IMR-90 (cell line): ENCODE measurements at regions not wholly inside any gene's neighbourhood (a gene's known extent, or its start where the extent isn't known, plus 50 kb on each side); places are given as distances from the start of the nearest gene placed in this dataset.

Experiments
- BHLHE40 ChIP-seq: fragments of 150-350 bp; IDR thresholded peaks from 2 replicates; pipeline ENCODE4 v1.6.1; 2016; ENCODE audit warnings: mild to moderate bottlenecking, low read depth, low read length
- CEBPB ChIP-seq: IDR thresholded peaks from 2 replicates; pipeline ENCODE4 v1.6.1; 2012; ENCODE audit warnings: low read depth, low read length, improper control_type of control experiment
- MAFK ChIP-seq: IDR thresholded peaks from 2 replicates; pipeline ENCODE4 v1.6.1; 2012; ENCODE audit warnings: low read depth, low read length, improper control_type of control experiment
- MAZ ChIP-seq: IDR thresholded peaks from 2 replicates; pipeline ENCODE4 v1.6.1; 2012; ENCODE audit warnings: low read depth, mild to moderate bottlenecking, low read length, improper control_type of control experiment, moderate library complexity, borderline replicate concordance
- MXI1 ChIP-seq: IDR thresholded peaks from 2 replicates; pipeline ENCODE4 v1.6.1; 2012; ENCODE audit warnings: low read depth, mild to moderate bottlenecking, low read length, moderate library complexity, borderline replicate concordance
- NFE2L2 ChIP-seq: fragments of 150-350 bp; IDR thresholded peaks from 2 replicates; pipeline ENCODE4 v1.6.1; 2016; ENCODE audit warnings: low read depth, mild to moderate bottlenecking, low read length
- POLR2A ChIP-seq: IDR thresholded peaks from 2 replicates; pipeline ENCODE4 v1.6.1; 2012; ENCODE audit warnings: mild to moderate bottlenecking, low read depth, low read length
- RAD21 ChIP-seq: IDR thresholded peaks from 2 replicates; pipeline ENCODE4 v1.6.1; 2012; ENCODE audit warnings: low read length, improper control_type of control experiment
- RCOR1 ChIP-seq: IDR thresholded peaks from 2 replicates; pipeline ENCODE4 v1.6.1; 2012; ENCODE audit warnings: mild to moderate bottlenecking, low read length, improper control_type of control experiment; ENCODE audit not compliant: insufficient replicate concordance
- RFX5 ChIP-seq: IDR thresholded peaks from 2 replicates; pipeline ENCODE4 v1.8.0; 2012; ENCODE audit warnings: low read depth, mild to moderate bottlenecking, low read length, moderate library complexity
- SMC3 ChIP-seq: fragments of 150-350 bp; IDR thresholded peaks from 2 replicates; pipeline ENCODE4 v1.6.1; 2016; ENCODE audit warnings: low read depth, mild to moderate bottlenecking, antibody characterized with exemption, low read length, moderate library complexity
- TF ChIP-seq, protein P1 (sequence below): conservative IDR thresholded peaks from 2 replicates; pipeline ENCODE4 v1.5.1; 2012; ENCODE audit warnings: mild to moderate bottlenecking, low read depth, low read length, improper control_type of control experiment
- TF ChIP-seq, protein P2 (sequence below): fragments of 150-350 bp; IDR thresholded peaks from 2 replicates; pipeline ENCODE4 v1.6.1; 2016; ENCODE audit warnings: low read depth, mild to moderate bottlenecking, low read length, moderate library complexity, borderline replicate concordance

DNA sequence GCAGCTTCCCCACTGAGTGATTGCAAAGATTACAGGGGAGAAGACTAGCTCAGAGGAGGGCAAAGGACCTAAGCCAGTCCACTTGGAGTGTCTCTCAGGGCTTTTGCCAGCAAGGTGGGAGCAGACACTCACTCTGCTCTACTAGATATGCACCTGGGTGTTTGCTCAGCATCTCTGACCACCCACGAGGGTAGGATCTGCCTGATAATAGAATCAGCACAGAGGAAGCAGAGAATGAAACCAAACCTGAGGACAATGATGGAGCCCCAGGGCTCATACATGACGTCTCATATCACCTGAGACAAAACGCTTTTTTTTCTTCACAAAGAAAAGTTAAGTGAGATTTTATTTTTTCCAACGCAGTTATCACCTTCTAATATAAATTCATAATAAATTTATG lies 79.4 kb downstream of the RRAGC start:
- TF ChIP-seq, protein P1, sequence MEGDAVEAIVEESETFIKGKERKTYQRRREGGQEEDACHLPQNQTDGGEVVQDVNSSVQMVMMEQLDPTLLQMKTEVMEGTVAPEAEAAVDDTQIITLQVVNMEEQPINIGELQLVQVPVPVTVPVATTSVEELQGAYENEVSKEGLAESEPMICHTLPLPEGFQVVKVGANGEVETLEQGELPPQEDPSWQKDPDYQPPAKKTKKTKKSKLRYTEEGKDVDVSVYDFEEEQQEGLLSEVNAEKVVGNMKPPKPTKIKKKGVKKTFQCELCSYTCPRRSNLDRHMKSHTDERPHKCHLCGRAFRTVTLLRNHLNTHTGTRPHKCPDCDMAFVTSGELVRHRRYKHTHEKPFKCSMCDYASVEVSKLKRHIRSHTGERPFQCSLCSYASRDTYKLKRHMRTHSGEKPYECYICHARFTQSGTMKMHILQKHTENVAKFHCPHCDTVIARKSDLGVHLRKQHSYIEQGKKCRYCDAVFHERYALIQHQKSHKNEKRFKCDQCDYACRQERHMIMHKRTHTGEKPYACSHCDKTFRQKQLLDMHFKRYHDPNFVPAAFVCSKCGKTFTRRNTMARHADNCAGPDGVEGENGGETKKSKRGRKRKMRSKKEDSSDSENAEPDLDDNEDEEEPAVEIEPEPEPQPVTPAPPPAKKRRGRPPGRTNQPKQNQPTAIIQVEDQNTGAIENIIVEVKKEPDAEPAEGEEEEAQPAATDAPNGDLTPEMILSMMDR: no peak
- TF ChIP-seq MAFK: no peak
- TF ChIP-seq MXI1: no peak
- no peak for TF ChIP-seq POLR2A
- TF ChIP-seq SMC3: no peak
- no peak for TF ChIP-seq MAZ
- no peak for TF ChIP-seq BHLHE40
- TF ChIP-seq RAD21: no peak
- no peak for TF ChIP-seq NFE2L2
- TF ChIP-seq RFX5: no peak
- TF ChIP-seq CEBPB: no peak
- TF ChIP-seq, protein P2, sequence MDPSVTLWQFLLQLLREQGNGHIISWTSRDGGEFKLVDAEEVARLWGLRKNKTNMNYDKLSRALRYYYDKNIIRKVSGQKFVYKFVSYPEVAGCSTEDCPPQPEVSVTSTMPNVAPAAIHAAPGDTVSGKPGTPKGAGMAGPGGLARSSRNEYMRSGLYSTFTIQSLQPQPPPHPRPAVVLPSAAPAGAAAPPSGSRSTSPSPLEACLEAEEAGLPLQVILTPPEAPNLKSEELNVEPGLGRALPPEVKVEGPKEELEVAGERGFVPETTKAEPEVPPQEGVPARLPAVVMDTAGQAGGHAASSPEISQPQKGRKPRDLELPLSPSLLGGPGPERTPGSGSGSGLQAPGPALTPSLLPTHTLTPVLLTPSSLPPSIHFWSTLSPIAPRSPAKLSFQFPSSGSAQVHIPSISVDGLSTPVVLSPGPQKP: no peak
- no peak for TF ChIP-seq RCOR1
